Vagina (tissue), 2 donors: ENCODE measurements at regions not wholly inside any gene's neighbourhood (a gene's known extent, or its start where the extent isn't known, plus 50 kb on each side); places are given as distances from the start of the nearest gene placed in this dataset.

Experiments used
- DNase-seq, 2 donors: peaks; one replicate each; pipeline ENCODE4 v3.0.0-alpha.2; 2017; ENCODE audit errors: extremely low spot score in 2 of 2
- H3K27ac ChIP-seq: fragments of 200-600 bp; sonication (generic); one replicate; pipeline ENCODE4 v1.5.1; 2019
- H3K27me3 ChIP-seq: fragments of 200-600 bp; sonication (generic); one replicate; pipeline ENCODE4 v1.5.1; 2019
- H3K36me3 ChIP-seq, 2 donors: fragments of 200-600 bp; sonication (generic); one replicate each; pipeline ENCODE4 v1.5.1; 2017 to 2019
- H3K4me1 ChIP-seq: fragments of 200-600 bp; sonication (generic); one replicate; pipeline ENCODE4 v1.5.1; 2019
- H3K4me3 ChIP-seq, 2 donors: fragments of 200-600 bp; sonication (generic); 1 replicate in 1 of 2; 2 replicates in 1 of 2; pipeline ENCODE4 v1.5.1; 2016 to 2019
- H3K9me3 ChIP-seq: fragments of 200-600 bp; sonication (generic); one replicate; pipeline ENCODE4 v1.5.1; 2019
- CTCF ChIP-seq, 3 experiments: fragments of 450-650 bp in 2 of 3; fragments of 200-600 bp in 1 of 3; sonication (generic) in 1 of 3; IDR thresholded peaks; one replicate each; pipeline ENCODE4 v1.5.1; 2017 to 2019; ENCODE audit warnings: antibody characterized with exemption in 3 of 3, mild to moderate bottlenecking in 2 of 3, moderate library complexity in 2 of 3
- POLR2A ChIP-seq, 2 donors: fragments of 450-650 bp; IDR thresholded peaks; one replicate each; pipeline ENCODE4 v1.6.1; 2017; ENCODE audit warnings: antibody characterized with exemption in 2 of 2, mild to moderate bottlenecking in 2 of 2, moderate library complexity in 2 of 2
- POLR2AphosphoS5 ChIP-seq, 2 donors: sonication (generic); formaldehyde crosslinking; IDR thresholded peaks; one replicate each; pipeline ENCODE4 v1.9.0; 2017; ENCODE audit warnings: antibody characterized with exemption in 2 of 2, mild to moderate bottlenecking in 2 of 2, low read depth in 1 of 2; ENCODE audit not compliant: insufficient read depth in 1 of 2
- intact Hi-C: fragments of 100-400 bp; cut with DNase I; formaldehyde crosslinking; loops from one replicate; pipeline ENCODE4 v1.15.1; 2023

GRCh38 chr9:90441814-90442213 lies 200.8 kb downstream of the DIRAS2 start:
- Histone ChIP-seq H3K9me3 (no peaks in the 10 kb centered on the region), H3K36me3 (no peaks in the 10 kb centered on the region), H3K27me3 (no peaks in the 10 kb centered on the region), H3K4me1 (no peaks in the 10 kb centered on the region), H3K27ac (no peak overlapping the region), H3K4me3 (no peak overlapping the region)
- no peak for DNase-seq
- intact Hi-C loops = no loop called here
- no peak for TF ChIP-seq POLR2A (IDR thresholded peaks at IDR 0.05)
- TF ChIP-seq CTCF (IDR thresholded peaks at IDR 0.05) = no peak
- TF ChIP-seq POLR2AphosphoS5 (IDR thresholded peaks at IDR 0.05; ENCODE audit: insufficient read depth in 1 of 2, low read depth in 1 of 2) = no peak

- no peaks in the 10 kb centered on the region for H3K4me1 ChIP-seq
- intact Hi-C loops = no loop called here
- H3K4me3 ChIP-seq = no peak overlapping the region
- no peak overlapping the region for H3K27ac ChIP-seq
- DNase-seq = no peak
- H3K36me3 ChIP-seq = no peaks in the 10 kb centered on the region
- no peaks in the 10 kb centered on the region for H3K27me3 ChIP-seq
- no peaks in the 10 kb centered on the region for H3K9me3 ChIP-seq
- no peak for TF ChIP-seq POLR2A (IDR thresholded peaks at IDR 0.05)
- TF ChIP-seq POLR2AphosphoS5 (IDR thresholded peaks at IDR 0.05; ENCODE audit: insufficient read depth in 1 of 2, low read depth in 1 of 2) = no peak
- TF ChIP-seq CTCF (IDR thresholded peaks at IDR 0.05) = no peak
These were observed 199.9 kb downstream of the DIRAS2 start for GRCh38 chr9:90442723-90443122.

GRCh38 chr9:90444609-90445204 lies 197.9 kb downstream of the DIRAS2 start:
- no peaks in the 10 kb centered on the region for H3K27me3 ChIP-seq

GRCh38 chr9:90445391-90445790 lies 197.2 kb downstream of the DIRAS2 start:
- no peak for DNase-seq
- Histone ChIP-seq H3K36me3 (no peaks in the 10 kb centered on the region), H3K27ac (no peak overlapping the region), H3K27me3 (no peaks in the 10 kb centered on the region), H3K9me3 (no peaks in the 10 kb centered on the region), H3K4me3 (no peak overlapping the region), H3K4me1 (no peaks in the 10 kb centered on the region)
- TF ChIP-seq POLR2AphosphoS5 (IDR thresholded peaks at IDR 0.05; ENCODE audit: insufficient read depth in 1 of 2, low read depth in 1 of 2) = no peak
- no peak for TF ChIP-seq POLR2A (IDR thresholded peaks at IDR 0.05)
- no peak for TF ChIP-seq CTCF (IDR thresholded peaks at IDR 0.05)
- intact Hi-C loops = no loop called here

More at GRCh38 chr9:90444609-90445204, 197.9 kb downstream of the DIRAS2 start:
- no peak for DNase-seq
- H3K4me3 ChIP-seq = no peak overlapping the region
- no peak overlapping the region for H3K27ac ChIP-seq
- H3K4me1 ChIP-seq = no peaks in the 10 kb centered on the region
- H3K9me3 ChIP-seq = no peaks in the 10 kb centered on the region
- no peaks in the 10 kb centered on the region for H3K36me3 ChIP-seq
- intact Hi-C loops = no loop called here
- TF ChIP-seq POLR2AphosphoS5 (IDR thresholded peaks at IDR 0.05; ENCODE audit: insufficient read depth in 1 of 2, low read depth in 1 of 2) (no peak), POLR2A (IDR thresholded peaks at IDR 0.05) (no peak), CTCF (IDR thresholded peaks at IDR 0.05) (no peak)

- Histone ChIP-seq H3K36me3 (no peaks in the 10 kb centered on the region), H3K9me3 (no peaks in the 10 kb centered on the region), H3K4me3 (no peak overlapping the region), H3K27ac (no peak overlapping the region), H3K27me3 (no peaks in the 10 kb centered on the region), H3K4me1 (no peaks in the 10 kb centered on the region)
- TF ChIP-seq POLR2A (IDR thresholded peaks at IDR 0.05) (no peak), CTCF (IDR thresholded peaks at IDR 0.05) (no peak), POLR2AphosphoS5 (IDR thresholded peaks at IDR 0.05; ENCODE audit: insufficient read depth in 1 of 2, low read depth in 1 of 2) (no peak)
- DNase-seq = no peak
- intact Hi-C loops = no loop called here
These were observed 196.2 kb downstream of the DIRAS2 start for GRCh38 chr9:90446200-90446948.
